Nephron progenitor cell (in vitro differentiated cells): ENCODE measurements at regions not wholly inside any gene's neighbourhood (a gene's known extent, or its start where the extent isn't known, plus 50 kb on each side); places are given as distances from the start of the nearest gene placed in this dataset.
"Not testable (repeated sequence)": the region's sequence is repeated elsewhere in the genome, so short reads cannot be mapped to it uniquely, and the experiment has no call there.

Experiments used
- DNase-seq: peaks from one replicate; pipeline ENCODE4 v3.0.0; 2021
- H3K27ac Mint-ChIP-seq: 2 replicates; pipeline ENCODE4 v1.8.0; 2021; ENCODE audit warnings: mild to moderate bottlenecking, moderate library complexity, mixed read lengths
- H3K27me3 Mint-ChIP-seq: 2 replicates; pipeline ENCODE4 v1.8.0; 2021; ENCODE audit warnings: mild to moderate bottlenecking, low read depth, mixed read lengths; ENCODE audit not compliant: poor library complexity
- H3K36me3 Mint-ChIP-seq: 2 replicates; pipeline ENCODE4 v1.8.0; 2021; ENCODE audit warnings: low read depth, mixed read lengths
- H3K4me1 Mint-ChIP-seq: 2 replicates; pipeline ENCODE4 v1.8.0; 2021; ENCODE audit warnings: mixed read lengths
- H3K4me3 Mint-ChIP-seq: 2 replicates; pipeline ENCODE4 v1.8.0; 2021; ENCODE audit warnings: mild to moderate bottlenecking, moderate library complexity, mixed read lengths
- H3K9me3 Mint-ChIP-seq: 2 replicates; pipeline ENCODE4 v1.8.0; 2021; ENCODE audit warnings: mild to moderate bottlenecking, moderate library complexity, mixed read lengths
- CTCF ChIP-seq: fragments of 200-600 bp; sonication (generic); IDR thresholded peaks from 2 replicates; pipeline ENCODE4 v1.5.0; 2021; ENCODE audit warnings: antibody characterized with exemption

- peaks cover 23% of the 10 kb centered on the region for H3K9me3 Mint-ChIP-seq
- H3K36me3 Mint-ChIP-seq = peaks cover 16% of the 10 kb centered on the region
- TF ChIP-seq CTCF = no peak
- H3K27ac Mint-ChIP-seq = no peak overlapping the region
- DNase-seq = no peak
- peaks cover 3% of the 10 kb centered on the region for H3K27me3 Mint-ChIP-seq
- H3K4me3 Mint-ChIP-seq = no peak overlapping the region
- H3K4me1 Mint-ChIP-seq = peaks cover 12% of the 10 kb centered on the region
These were observed 55.5 kb upstream of the OSMR start for GRCh38 chr5:38790268-38790667.

DNA sequence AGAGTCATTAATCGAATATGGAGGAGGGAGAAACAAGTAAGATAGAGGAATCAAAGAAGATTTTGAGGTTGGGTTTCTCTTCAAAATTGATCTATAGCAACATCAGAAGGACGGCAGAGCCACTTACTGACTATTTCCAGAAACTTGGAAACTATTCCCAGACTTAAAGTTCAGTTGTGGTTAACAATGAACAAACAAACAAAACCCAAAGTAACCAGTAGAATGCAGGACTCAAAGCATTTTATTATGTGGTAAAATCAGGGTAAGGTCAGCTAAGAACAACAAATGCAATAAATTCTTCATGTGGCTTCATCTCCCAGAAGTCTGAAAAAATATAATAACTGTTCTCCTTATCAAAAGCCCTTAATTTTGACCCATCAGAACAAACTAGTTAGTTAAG lies 54.9 kb upstream of the OSMR start:
- no peak for DNase-seq
- Mint-ChIP-seq H3K4me3 (no peak overlapping the region), H3K27ac (no peak overlapping the region), H3K36me3 (peaks cover 12% of the 10 kb centered on the region), H3K4me1 (peaks cover 12% of the 10 kb centered on the region), H3K27me3 (peaks cover 3% of the 10 kb centered on the region), H3K9me3 (peaks cover 17% of the 10 kb centered on the region)
- TF ChIP-seq CTCF = no peak

DNA sequence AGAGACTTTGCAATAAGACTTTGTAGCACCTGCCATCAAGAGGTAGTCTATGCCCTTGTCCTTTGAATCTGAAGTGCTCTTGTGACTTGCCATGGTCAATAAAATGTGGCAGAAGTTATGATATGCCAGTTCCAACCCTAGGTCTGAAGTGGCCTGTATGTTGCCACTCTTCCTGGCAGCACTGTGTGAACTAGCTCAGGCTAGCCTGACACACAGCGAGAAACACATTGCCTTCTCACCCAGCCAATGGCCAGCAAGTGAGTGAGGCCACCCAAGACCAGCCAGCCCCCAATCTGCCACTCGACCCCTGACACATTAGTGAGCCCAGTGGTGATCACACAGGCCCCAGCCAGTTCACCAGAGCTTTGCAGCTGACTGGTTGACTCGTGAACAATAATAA lies 52.7 kb upstream of the OSMR start:
- peaks cover 3% of the 10 kb centered on the region for H3K9me3 Mint-ChIP-seq
- H3K36me3 Mint-ChIP-seq = no peaks in the 10 kb centered on the region
- H3K27me3 Mint-ChIP-seq = peaks cover 3% of the 10 kb centered on the region
- no peak for DNase-seq
- no peak overlapping the region for H3K4me3 Mint-ChIP-seq
- TF ChIP-seq CTCF = no peak
- H3K4me1 Mint-ChIP-seq = peaks cover 13% of the 10 kb centered on the region
- H3K27ac Mint-ChIP-seq = no peak overlapping the region

DNA sequence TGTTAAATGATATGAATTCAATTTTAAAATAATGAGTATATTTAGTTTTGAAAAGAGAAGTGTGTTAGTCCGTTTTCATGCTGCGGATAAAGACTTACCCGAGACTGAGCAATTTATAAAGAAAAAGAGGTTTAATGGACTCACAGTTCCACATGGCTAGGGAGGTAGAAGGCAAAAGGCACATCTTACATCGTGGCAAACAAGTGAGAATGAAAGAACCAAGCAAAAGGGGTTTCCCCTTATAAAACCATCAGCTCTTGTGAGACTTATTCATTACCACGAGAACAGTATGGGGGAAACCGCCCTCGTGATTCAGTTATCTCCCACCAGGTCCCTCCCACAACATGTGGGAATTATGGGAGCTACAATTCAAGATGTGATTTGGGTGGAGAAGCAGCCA lies 51.8 kb upstream of the OSMR start:
- H3K27me3 Mint-ChIP-seq, DNase-seq: not testable (repeated sequence)

DNA sequence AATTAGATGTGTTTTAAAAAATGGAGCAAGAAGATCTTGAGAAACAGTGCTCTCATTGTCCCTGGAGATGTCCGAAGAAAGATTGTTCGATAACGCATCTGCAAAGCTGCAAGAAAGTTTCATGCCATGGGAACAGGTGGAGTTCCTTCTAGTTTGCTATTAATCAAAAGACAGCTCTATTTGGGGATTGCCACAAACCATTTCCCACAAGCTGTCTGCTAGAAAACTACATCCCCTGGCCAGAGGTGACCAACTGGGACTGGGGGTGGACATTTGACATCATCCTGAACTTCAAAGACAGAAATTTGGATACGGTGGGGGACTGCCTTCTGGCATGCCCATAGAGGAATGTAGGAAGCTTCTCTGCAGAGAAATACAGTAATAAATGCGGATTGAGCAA lies 50.8 kb upstream of the OSMR start:
- peaks cover 27% of the 10 kb centered on the region for H3K4me1 Mint-ChIP-seq
- no peak overlapping the region for H3K4me3 Mint-ChIP-seq
- peaks cover 3% of the 10 kb centered on the region for H3K9me3 Mint-ChIP-seq
- H3K27ac Mint-ChIP-seq = no peak overlapping the region
- no peak for TF ChIP-seq CTCF
- peaks cover 3% of the 10 kb centered on the region for H3K27me3 Mint-ChIP-seq
- no peaks in the 10 kb centered on the region for H3K36me3 Mint-ChIP-seq
- no peak for DNase-seq

More for the DNA sequence above, 51.8 kb upstream of the OSMR start:
- Mint-ChIP-seq H3K27ac (peak overlapping the region; percentile 66), H3K4me1 (peaks cover 20% of the 10 kb centered on the region)
- not testable (repeated sequence) for H3K4me3 Mint-ChIP-seq, H3K36me3 Mint-ChIP-seq, H3K9me3 Mint-ChIP-seq

- TF ChIP-seq CTCF = no peak
- Mint-ChIP-seq H3K9me3 (peaks cover 3% of the 10 kb centered on the region), H3K27me3 (peaks cover 3% of the 10 kb centered on the region), H3K36me3 (no peaks in the 10 kb centered on the region), H3K27ac (no peak overlapping the region), H3K4me1 (peaks cover 23% of the 10 kb centered on the region), H3K4me3 (no peak overlapping the region)
- no peak for DNase-seq
These were observed 49.6 kb upstream of the OSMR start for GRCh38 chr5:38795986-38796741.
